Upper lobe of left lung (tissue), 4 donors: ENCODE measurements at regions not wholly inside any gene's neighbourhood (a gene's known extent, or its start where the extent isn't known, plus 50 kb on each side); places are given as distances from the start of the nearest gene placed in this dataset.

Experiments
- EP300 ChIP-seq, 4 donors: sonication (generic); formaldehyde crosslinking; IDR thresholded peaks; one replicate each; pipeline ENCODE4 v1.5.1; 2017; ENCODE audit warnings: antibody characterized with exemption in 4 of 4, control low read depth in 2 of 4
- POLR2A ChIP-seq, 4 donors: fragments of 450-650 bp; IDR thresholded peaks; one replicate each; pipeline ENCODE4 v1.5.1; 2016 to 2017; ENCODE audit warnings: antibody characterized with exemption in 4 of 4, mild to moderate bottlenecking in 2 of 4
- TF ChIP-seq, protein P1 (sequence below), 6 experiments: fragments of 450-650 bp in 4 of 6; fragments of 200-600 bp in 2 of 6; sonication (generic) in 2 of 6; IDR thresholded peaks; one replicate each; pipeline ENCODE4 v1.5.1; 2016 to 2019; ENCODE audit warnings: antibody characterized with exemption in 6 of 6

DNA sequence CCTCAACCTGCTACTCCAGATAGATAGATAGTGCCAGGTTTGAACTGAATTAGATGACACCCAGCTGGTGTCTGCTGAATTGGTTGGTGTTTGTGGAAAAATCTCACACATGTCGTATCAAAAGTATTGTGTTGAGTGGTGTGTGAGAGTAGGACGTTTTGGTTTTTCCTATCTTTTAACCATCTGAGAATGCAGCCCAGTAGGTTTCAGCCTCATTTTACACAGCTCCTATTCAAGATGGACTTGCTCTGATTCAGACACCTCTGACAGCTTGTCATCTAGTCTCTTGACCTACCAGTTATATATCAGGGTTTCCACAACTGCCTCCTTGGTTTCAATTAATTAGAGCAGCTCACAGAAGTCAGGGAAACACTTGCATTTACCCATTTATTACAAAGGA is 254.4 kb downstream of the KTN1 start:
- TF ChIP-seq, protein P1, sequence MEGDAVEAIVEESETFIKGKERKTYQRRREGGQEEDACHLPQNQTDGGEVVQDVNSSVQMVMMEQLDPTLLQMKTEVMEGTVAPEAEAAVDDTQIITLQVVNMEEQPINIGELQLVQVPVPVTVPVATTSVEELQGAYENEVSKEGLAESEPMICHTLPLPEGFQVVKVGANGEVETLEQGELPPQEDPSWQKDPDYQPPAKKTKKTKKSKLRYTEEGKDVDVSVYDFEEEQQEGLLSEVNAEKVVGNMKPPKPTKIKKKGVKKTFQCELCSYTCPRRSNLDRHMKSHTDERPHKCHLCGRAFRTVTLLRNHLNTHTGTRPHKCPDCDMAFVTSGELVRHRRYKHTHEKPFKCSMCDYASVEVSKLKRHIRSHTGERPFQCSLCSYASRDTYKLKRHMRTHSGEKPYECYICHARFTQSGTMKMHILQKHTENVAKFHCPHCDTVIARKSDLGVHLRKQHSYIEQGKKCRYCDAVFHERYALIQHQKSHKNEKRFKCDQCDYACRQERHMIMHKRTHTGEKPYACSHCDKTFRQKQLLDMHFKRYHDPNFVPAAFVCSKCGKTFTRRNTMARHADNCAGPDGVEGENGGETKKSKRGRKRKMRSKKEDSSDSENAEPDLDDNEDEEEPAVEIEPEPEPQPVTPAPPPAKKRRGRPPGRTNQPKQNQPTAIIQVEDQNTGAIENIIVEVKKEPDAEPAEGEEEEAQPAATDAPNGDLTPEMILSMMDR (IDR thresholded peaks at IDR 0.05), result no peak
- no peak for TF ChIP-seq EP300 (IDR thresholded peaks at IDR 0.05)
- no peak for TF ChIP-seq POLR2A (IDR thresholded peaks at IDR 0.05)
